Stimulated activated CD4-positive, alpha-beta T cell treated with anti-CD3 and anti-CD28 coated beads, Interleukin-15, amount 100 ng/mL, for 48 hours (primary cell): ENCODE measurements at regions not wholly inside any gene's neighbourhood (a gene's known extent, or its start where the extent isn't known, plus 50 kb on each side); places are given as distances from the start of the nearest gene placed in this dataset.
"Not testable (repeated sequence)": the region's sequence is repeated elsewhere in the genome, so short reads cannot be mapped to it uniquely, and the experiment has no call there.

ENCODE experiments used
- DNase-seq, 2 donors: peaks; one replicate each; pipeline ENCODE4 v3.0.0-alpha.2; 2020; ENCODE audit warnings: low read depth in 2 of 2

DNA sequence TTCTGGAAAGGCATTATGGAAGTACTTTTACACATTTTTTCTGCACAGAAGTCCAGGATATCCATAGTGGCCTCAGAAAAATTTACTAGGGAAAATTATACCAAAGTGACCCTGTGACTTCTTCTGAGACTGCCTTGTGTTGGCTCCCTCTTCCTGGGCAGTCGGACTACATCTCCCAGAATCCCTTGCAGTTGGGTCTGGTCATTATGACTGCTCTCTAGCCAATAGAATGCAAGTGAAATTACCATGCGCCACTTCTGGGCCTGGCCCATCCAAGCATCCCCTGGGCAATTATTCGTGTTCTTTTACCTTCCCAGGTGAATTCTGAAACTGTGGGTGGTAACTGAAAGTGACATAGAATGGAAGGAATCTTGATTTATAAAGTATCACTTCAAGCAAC, 430.9 kb downstream of the ACTR3B start:
- DNase-seq: no peak

DNA sequence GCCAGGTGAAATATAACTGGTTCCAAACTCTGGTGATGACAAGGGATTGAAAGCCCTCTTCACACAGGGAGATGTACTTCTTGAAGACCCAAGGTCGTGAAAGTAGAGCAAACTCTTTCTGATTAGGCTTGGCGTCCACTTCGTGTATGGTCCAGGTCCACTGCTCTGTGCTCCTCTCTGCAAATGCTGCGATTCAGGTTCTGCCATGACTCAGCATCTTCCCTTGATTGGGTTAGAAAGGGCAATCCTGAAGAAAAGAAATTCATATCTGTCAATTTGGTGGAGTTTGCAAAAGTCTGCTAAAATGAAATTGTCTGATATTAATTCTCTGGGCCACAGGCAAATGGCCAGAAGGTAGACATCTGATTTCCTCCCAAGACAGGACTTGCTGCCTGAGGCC, 431.4 kb downstream of the ACTR3B start:
- DNase-seq: no peak

DNA sequence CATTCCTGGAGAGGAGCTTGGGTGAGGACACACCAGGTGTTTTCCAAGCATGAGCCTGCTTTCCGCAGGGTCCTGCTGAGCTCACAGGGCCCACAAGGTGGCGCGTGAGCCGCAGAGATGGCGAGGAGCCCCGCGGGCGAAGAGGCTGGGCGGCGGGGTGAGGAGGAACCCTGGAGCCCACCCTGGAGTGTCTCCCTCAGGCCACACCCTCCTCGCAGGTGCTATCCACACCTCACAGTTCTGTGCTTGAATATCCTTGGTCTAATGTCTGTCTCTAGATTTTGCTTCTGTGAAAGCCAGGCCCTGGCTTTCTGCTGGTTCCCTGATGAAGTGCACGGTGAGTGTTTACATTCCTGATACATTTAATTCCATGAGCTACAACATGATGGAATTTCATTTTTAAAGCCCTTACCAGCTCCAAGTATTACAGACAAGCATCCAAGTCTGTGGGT, 433.6 kb downstream of the ACTR3B start:
- no peak for DNase-seq

DNA sequence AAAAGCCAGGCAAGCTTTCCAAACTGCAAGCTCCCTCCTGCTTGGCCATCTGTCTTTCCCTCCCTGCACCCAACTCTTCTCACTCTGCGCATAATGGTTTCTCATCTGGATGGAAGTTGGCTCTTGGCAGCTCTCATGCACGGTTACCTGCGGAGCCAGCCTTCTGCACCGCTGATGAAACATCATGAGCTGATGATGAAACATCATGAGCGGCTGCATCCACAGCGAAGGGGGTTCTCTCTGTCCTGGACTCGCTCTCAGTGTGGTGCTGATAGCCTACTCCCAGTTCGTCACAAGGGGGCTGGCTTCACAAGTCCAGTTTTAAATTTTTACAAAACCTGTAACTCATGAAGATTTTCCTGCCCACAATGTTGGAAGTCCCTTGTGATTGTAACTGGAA, 457.5 kb downstream of the ACTR3B start:
- DNase-seq: no peak

DNA sequence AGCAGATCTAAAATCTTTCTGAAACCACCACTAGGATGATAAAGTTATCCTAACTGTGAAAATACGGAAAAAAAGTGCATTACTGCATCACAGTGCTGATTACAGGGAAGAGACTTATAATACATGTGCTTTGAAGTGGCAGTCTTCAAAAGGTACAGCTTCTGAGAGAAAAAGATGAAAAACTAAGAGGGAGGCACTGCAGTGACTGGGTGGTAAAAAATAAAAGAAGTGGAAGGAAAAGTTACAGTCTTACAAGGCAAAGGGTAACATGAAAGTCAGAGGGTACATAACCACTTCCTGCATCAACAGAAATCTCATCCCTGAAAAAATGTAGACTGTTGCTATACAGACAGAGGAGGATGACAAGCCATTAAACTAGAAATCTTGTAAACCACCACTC, 465.3 kb downstream of the ACTR3B start:
- no peak for DNase-seq

DNA sequence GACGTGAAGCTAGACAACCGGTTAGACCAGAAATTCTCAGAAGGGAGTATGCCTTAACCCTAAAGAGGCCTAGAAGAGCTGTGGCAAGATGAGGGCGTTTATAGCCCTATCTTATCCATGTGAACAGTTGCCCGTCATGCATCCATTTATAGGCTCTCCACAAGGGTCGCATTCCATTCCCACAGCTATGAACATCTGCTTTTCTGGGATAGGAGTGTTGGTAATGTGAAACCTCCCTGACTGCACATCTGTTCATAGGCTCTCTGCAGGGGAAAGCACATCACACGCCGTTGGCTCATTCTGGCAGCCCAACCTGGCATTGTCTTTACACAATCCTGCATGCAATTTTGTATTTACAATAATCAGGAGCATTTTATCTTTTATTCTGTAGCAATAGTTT, 485.6 kb downstream of the ACTR3B start:
- DNase-seq: not testable (repeated sequence)

DNA sequence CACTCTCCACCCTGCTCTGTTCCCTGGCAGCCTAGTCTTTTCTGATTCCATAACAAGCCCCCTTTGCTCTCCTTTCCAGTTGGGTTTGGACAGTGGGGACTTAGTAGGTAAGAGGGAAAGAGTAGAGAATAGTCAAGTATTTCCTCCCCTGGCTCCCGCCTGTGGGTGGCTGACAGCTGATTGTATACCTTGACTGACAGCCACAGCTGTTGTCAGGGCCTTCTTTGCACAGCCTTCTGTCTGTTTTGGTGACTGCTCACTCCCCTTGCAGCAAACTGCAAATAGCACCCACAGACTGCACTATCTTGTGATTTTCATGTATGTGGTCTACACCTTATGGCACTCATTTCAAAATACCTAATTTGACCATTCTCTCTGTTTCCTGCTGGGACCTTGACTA, 486.3 kb downstream of the ACTR3B start:
- DNase-seq: no peak

DNA sequence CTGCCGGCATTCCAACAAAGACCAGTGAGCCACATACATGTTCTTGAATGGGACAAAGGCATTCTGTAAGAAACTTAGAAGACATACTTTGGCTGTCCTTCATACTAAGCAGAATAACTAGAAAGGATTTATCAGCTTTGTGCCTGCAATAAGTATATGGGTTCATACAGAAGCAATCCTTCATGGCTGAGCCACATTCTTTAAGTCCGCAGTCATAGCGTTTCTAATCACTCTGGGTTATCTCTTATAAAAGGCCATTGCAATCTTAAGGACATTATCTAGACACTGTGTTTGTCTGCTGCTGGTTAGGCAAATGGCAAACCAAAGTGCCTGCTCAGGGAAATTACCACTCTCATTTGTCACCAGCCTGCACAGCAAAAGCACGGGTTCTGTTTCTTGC, 488.4 kb downstream of the ACTR3B start:
- DNase-seq: no peak

DNA sequence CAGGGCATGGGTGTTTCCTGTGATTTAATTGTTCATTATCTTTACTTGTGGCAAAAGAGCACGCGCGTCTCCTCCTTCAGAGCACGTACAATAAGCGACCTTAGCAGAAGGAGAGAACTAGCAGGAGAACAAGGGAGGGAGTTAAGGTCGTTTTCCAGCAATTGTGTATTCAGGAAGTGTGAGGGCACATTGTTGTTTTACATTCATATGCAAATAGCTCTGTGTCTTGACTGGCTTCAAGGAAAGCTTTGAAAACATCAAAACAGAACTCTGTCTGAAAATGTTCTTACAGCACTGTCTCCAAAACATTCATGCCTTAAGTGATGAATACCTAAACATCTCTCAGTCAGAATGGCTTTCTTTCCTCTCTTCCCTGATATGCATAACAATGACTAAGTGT, 499.1 kb downstream of the ACTR3B start:
- no peak for DNase-seq

DNA sequence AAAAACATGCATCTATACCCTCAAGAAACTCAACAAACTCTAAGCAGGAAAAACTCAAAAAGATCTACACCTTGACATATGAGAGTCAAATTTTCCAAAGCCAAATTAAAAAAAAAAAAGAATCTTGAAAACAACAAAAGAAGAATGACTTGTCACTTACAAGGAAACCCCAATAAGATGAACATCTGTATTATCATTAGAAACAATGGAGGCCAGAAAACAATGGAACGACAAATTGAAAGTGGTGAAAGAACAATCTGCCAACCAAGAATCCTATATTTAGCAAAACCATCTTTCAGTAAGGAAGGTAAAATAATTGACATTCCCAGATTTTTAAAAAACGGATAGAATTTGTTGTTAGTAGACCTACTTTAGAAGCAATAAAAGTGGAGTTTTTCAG, 516.8 kb downstream of the ACTR3B start:
- DNase-seq: no peak

DNA sequence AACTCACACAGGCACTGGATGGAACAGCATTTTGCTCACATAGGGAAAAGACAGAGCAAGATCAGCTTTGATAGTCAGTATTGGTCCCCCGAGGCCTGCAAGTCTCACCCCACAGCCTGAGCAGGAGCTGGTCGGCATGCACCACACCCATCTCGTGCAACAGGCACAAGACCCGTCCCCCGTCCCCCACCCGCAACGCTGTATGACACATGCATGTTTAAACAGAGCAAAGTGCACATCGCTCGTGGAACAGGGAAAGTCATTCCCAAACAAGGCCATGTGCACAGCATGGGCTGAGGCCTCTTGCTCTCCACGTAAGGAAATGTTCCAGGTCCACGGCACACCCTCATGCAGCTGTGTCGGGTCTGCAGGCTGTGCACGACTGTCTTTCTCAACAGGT, 527.2 kb downstream of the ACTR3B start:
- no peak for DNase-seq

DNA sequence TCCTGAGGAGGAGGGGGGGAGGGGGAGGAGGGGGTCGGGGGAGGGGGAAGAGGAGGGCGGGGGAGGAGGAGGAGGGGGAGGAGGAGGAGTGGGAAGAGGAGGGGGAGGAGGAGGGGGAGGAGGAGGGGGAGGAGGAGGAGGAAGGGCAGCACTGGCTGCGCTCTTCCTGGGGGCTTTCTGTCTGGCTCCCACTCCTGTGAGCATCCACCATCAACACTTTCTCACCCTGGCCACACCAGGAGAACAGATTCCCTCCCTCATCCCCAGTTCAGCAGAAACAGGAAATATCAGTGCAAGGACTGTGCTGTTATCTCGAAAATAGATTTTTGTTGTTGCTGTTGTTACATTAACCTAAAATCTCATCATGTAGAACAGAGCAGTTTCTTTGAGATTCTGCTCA, 530.5 kb downstream of the ACTR3B start:
- DNase-seq: no peak

DNA sequence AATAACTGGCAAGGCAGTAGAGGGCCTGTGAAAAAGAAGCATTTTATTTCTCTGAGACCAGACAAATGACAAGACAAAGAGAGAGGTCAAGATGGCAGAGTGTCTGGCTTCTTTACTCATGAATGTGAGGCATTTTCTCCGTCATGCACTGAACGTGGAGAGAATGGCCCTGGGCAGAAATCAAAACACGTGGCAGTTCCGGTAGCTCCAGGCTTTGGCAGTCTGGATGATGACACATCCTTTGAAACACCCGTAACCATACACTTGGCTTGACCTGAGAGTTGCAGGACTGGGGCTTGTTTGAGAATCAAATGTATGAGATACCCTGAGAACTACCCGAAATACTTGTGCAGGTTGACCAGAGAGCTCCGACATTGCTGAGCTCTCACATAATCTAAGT, 537.6 kb downstream of the ACTR3B start:
- no peak for DNase-seq

DNA sequence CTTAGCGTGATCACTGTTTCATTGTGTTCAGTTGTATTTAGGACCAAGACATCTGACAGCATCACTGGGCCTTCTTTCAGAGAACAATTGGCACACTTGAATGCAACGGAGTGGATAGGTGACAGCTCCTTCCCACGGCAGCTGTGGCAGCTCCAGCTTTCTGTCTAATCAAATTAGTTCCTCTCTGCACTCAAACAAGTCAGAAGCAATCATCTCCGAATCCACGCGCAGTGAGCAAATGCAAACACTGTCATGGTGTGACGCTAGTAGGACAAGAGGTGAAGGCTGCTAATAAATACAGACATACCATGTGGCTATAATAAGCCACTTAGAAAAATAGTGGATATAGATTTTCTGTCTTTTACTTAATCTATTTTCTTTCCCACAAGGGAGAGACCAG, 542.4 kb downstream of the ACTR3B start:
- no peak for DNase-seq

DNA sequence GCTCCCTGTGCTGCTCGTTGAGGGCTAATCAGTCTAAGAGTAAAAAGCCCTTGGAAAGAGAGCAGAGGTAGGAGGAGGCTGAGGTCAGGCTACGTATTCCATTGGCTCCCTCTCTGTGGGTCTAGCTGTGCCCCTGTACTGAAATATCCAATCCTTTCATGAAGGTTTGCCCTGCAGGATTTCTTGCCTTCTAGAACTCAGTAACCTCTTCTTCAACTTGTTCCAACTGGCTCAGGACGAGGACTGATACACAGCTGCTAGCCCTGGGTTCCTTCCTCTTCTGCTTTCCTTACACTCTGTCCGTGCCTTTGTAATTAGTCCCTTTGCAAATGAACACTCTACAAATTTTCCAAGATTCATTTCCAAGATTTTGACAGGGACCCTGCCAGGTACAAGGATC, 560.5 kb downstream of the ACTR3B start:
- DNase-seq: no peak

DNA sequence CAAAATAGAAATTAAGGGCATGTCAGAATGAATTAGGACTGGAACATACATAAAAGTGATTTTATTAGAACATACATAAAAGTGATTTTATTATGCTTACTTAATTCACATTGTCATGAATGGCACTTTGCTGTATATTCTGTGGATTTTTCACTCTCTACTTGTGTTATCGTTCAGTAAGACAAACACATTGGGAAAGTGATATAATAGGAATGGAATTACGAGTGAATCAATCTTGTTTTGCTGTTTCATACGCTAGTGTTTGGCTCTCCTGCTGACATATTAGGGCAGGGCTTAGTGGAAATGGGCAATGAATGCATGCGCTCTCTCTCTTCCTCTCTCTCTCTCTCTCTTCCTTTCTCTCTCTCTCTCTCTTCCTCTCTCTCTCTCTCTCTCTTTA, 561.1 kb downstream of the ACTR3B start:
- no peak for DNase-seq

DNA sequence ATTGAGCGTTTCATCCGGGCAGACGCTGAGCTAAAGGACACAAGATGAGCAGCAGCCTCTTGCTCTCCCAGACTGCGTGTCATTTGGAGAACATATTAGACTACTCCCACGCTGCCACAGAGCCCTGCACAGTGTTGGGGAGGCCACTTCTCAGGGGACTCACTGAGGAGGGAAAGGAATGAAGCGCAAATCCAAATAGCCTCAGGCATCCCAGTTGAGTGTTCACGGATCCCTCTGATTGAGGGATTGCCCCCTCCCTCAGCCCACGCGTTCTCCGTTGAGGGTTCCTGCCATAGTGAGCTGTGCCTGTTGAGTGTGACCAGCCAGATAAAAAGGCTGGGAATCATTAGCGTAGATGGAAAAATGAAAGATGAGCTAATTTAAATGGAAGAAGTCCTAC, 563.4 kb downstream of the ACTR3B start:
- no peak for DNase-seq

DNA sequence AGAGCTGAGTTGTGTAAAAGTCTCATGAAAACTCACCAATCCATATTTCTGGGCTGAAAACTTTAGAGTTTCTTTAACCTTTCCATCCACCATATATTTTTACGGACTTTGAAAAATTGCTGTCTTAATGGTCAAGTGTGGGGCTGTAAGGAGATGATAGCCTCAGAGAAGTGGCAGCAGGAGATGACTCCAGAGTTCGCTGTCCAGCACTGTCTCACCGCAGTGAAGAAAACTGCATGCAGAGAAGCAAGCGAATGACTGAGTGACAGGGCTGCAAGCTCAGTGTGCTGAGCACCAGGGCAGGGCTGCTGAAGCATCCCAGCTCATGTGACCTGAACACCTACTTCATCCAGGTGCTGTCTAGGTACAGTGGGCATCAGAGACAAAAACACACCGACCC, 564.5 kb downstream of the ACTR3B start:
- DNase-seq: no peak

DNA sequence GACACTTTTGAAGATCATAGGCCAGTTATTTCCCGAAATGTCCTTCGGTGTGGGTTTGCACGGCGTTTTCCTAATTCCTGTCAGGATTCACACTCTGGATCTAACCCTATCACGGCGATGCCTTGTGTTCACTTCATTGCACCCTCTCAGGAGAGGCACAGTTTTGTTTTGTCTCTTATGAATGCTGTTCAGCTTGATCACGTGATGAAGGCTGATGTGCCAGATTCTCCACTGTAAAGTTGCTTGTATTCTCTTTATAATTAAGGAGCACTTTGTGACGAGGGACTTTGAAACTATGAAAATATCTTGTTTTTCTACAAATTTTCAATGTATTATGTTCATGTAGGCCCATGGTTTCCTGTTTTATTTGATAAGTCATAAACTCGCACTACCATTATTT, 568.1 kb downstream of the ACTR3B start:
- no peak for DNase-seq

DNA sequence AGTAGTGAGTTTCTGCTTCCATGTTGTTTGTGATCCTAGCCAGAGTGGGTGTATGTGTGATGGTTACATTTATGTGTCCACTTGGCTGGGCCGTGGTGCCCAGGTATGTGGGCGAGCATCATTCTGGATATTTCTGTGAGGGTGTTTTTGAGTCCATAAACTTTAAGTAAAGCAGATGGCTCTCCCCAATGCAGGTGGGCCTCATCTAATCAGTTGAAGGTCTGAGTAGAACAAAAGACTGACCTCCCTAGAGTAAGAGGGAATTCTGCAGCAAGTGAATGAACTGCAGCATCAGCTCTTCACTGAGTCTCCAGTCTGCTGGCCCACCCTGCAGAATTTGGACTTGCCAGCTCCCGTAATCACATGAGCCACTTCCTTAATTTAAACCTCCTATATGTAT, 571.9 kb downstream of the ACTR3B start:
- DNase-seq: no peak

DNA sequence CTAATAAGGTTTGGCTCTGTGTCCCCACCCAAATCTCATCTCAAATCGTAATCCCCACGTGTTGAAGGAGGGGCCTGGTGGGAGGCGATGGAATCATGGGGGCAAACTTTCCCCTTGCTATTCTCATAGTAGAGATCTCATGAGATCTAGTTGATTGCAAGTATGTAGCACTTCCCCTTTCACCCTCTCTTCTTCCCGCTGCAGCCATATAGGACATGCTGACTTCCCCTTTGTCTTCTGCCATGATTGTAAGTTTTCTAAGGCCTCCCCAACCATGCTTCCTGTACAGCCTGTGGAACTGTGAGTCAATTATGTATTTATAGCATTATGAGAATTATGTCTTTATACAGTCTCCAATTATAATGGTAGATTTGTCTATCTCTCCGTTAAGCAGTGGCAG, 594.5 kb downstream of the ACTR3B start:
- DNase-seq: no peak

DNA sequence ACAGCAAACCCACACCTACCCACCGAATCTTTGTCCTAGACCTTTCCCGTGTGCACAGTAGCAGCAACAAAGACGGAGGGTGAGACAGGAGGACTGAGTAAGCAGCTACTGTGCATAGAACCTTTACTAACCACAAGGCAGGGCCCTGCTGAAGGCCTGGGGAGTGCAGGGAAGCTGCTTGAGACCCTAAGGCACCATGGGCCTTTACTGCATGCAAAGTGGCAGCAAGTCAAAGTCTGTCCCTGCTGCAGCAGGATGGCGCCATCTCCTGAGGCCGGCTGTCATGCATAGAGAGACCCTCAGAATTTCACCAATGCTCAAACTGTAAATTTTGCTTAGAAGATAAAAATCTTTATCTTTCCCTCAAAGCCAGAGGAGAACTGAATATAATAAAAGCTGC, 610.5 kb downstream of the ACTR3B start:
- DNase-seq: no peak

DNA sequence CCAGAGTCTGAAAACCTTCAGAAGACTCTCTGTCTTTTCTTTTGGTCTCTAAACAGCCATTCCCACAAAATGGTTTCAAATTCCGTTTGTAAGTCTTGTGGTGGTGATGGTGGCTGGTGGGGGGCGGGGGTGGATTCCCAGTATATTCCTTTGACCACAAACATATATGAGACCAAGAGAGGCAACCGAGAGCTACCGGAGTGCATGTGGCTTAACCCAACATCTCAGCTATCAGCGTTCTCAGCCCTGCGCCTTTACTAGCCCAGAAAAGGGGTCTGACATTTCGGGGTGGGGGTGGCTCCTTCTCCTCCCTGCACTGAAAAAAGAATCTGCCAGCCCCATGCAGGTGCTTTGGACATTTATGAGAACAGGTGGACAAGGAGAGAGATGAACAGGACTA, 621.1 kb downstream of the ACTR3B start:
- DNase-seq: no peak

DNA sequence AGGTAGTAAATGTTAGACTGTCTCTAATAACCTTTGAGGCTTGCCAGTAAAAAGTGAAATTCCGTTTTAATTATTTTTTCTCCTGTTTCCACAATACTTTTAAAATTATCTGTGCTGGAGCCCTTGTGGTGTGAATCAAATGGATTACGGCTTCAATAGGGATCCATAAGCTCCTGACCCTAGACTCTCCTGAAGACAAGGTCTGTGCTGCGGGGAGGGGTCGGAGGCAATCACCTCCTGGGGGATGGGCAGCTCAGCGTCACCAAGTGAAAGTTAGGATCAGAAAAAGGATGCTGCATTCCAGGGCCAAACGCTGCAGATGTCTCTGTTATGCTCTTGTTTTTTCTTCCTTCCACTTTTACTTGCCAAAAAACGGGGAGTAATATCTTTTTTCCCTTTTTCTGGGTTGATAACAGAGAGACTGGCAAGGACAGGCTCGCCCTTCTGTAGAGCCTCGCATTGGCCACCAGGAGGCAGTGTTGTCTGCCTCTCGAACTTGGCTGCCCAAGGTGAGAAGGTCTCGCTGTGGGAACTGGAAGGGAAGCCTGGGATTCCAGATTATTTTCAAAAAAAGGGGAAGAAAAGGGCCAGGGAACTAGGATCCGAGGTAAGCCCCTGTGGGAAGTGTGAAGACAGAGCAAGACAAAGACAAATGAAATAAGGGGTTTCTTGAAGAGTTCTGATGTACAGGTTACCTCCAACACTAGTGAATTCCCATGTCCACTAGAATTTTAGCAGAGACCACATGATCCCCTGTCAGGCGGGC, 621.9 kb downstream of the ACTR3B start:
- DNase-seq: peak in 1 of 2 donors; percentile 1
